ENCODE measurements at regions not wholly inside any gene's neighbourhood (a gene's known extent, or its start where the extent isn't known, plus 50 kb on each side); places are given as distances from the start of the nearest gene placed in this dataset.

- TF ChIP-seq, protein P1, sequence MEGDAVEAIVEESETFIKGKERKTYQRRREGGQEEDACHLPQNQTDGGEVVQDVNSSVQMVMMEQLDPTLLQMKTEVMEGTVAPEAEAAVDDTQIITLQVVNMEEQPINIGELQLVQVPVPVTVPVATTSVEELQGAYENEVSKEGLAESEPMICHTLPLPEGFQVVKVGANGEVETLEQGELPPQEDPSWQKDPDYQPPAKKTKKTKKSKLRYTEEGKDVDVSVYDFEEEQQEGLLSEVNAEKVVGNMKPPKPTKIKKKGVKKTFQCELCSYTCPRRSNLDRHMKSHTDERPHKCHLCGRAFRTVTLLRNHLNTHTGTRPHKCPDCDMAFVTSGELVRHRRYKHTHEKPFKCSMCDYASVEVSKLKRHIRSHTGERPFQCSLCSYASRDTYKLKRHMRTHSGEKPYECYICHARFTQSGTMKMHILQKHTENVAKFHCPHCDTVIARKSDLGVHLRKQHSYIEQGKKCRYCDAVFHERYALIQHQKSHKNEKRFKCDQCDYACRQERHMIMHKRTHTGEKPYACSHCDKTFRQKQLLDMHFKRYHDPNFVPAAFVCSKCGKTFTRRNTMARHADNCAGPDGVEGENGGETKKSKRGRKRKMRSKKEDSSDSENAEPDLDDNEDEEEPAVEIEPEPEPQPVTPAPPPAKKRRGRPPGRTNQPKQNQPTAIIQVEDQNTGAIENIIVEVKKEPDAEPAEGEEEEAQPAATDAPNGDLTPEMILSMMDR (conservative IDR thresholded peaks at IDR 0.05) = no peak
- no peak for TF ChIP-seq EZH2 (IDR thresholded peaks at IDR 0.05; ENCODE audit: low read depth)
Observed at GRCh38 chr13:70795484-70795883, 687.2 kb upstream of the KLHL1 start.

Measured in PC-9 (cell line).